PC-9 (cell line): ENCODE measurements at regions not wholly inside any gene's neighbourhood (a gene's known extent, or its start where the extent isn't known, plus 50 kb on each side); places are given as distances from the start of the nearest gene placed in this dataset.

Experiments used
- CTCF ChIP-seq: fragments of 200-600 bp; sonication (generic); conservative IDR thresholded peaks from 2 replicates; pipeline ENCODE4 v1.6.1; 2017; ENCODE audit warnings: mixed run types, antibody characterized with exemption, mild to moderate bottlenecking, moderate library complexity
- EZH2 ChIP-seq: fragments of 200-600 bp; sonication (generic); IDR thresholded peaks from 2 replicates; pipeline ENCODE4 v1.8.0; 2017; ENCODE audit warnings: antibody characterized with exemption, low read depth

- TF ChIP-seq CTCF: no peak
- TF ChIP-seq EZH2: no peak
Observed at GRCh38 chr5:107165296-107165695, 505.4 kb downstream of the EFNA5 start.
